Retinal pigment epithelial cell (primary cell): ENCODE measurements at regions not wholly inside any gene's neighbourhood (a gene's known extent, or its start where the extent isn't known, plus 50 kb on each side); places are given as distances from the start of the nearest gene placed in this dataset.

ENCODE experiments used
- DNase-seq: peaks from one replicate; pipeline ENCODE4 v3.0.0-alpha.2; 2010; ENCODE audit warnings: low read depth
- H3K4me3 ChIP-seq: 2 replicates; pipeline ENCODE4 v1.5.1; 2011; ENCODE audit warnings: mild to moderate bottlenecking, low read length, control low read depth, moderate library complexity
- TF ChIP-seq, protein P1 (sequence below): conservative IDR thresholded peaks from 2 replicates; pipeline ENCODE4 v1.5.1; 2011; ENCODE audit warnings: low read depth, low read length, control low read depth, inconsistent platforms

DNA sequence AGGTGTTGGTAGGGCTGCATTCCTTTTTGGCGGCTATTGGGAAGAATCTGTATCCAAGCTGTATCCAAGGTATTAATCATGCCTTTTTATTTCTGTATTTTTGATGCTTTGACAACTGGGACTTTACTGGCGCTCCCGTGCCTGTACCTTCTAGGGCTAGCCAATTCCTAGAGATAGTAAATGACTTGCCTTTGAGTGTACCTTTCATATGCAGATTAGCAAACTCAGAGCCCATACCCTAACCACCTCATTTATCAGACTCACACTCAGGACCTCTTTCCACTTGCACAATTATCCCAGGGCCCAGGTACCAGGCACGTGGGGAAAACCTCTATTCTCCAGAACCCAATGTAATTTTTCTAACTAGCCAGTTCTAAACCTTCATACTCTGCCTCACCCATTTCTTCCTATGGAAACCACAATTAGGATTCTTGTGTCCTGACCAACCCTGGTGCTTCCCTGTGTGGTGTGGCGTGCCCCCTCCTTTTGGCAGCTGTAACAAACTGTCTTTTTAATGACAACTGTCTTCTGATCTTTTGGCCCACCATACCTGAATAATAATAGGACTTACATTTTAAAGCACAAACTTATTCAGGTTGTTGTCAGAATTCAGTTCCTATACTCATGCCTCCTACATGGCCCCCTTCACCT, 65.8 kb upstream of the PNPT1 start:
- no peak for DNase-seq
- H3K4me3 ChIP-seq, result no peak overlapping the region
- TF ChIP-seq, protein P1, sequence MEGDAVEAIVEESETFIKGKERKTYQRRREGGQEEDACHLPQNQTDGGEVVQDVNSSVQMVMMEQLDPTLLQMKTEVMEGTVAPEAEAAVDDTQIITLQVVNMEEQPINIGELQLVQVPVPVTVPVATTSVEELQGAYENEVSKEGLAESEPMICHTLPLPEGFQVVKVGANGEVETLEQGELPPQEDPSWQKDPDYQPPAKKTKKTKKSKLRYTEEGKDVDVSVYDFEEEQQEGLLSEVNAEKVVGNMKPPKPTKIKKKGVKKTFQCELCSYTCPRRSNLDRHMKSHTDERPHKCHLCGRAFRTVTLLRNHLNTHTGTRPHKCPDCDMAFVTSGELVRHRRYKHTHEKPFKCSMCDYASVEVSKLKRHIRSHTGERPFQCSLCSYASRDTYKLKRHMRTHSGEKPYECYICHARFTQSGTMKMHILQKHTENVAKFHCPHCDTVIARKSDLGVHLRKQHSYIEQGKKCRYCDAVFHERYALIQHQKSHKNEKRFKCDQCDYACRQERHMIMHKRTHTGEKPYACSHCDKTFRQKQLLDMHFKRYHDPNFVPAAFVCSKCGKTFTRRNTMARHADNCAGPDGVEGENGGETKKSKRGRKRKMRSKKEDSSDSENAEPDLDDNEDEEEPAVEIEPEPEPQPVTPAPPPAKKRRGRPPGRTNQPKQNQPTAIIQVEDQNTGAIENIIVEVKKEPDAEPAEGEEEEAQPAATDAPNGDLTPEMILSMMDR, result no peak

DNA sequence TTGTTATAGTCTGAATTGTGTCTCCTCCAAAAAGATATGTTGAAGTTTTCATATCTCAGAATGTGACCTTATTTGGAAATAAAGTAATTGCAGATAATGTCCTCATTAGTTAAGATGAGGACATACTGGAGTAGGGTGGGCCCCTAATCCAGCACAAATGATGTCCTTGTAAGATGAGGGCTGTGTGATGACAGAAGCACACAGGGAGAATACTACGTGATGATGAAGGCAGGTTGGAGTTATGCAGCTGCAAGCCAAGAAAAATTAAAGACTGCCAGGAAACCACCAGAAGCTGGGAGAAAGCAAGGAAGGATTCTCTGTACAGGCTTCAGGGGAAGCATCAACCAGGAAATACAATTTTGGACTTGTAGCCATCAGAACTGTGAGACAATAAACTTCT, 58.3 kb upstream of the PNPT1 start:
- DNase-seq, result no peak
- H3K4me3 ChIP-seq, result no peak overlapping the region
- TF ChIP-seq, protein P1, result no peak

DNA sequence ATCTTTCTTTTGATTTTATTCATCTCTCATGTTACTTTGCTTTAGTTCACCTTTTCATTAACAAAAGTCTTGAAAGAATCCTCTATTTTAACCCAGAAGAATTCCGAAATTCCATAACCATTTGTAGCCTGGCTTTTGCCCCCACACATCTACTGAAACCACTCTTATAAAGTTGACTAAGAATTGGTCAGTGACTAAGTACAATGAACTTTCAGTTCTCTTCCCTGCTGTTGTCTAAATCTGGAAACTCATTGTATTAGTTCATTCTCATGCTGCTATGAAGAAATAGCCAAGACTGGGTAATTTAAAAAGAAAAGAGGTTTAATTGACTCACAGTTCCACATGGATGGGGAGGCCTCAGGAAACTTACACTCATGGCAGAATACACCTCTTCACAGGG, 49.9 kb upstream of the PNPT1 start:
- TF ChIP-seq, protein P1, result no peak
- no peak for DNase-seq
- no peak overlapping the region for H3K4me3 ChIP-seq
